OCI-LY3 (cell line): ENCODE measurements at regions not wholly inside any gene's neighbourhood (a gene's known extent, or its start where the extent isn't known, plus 50 kb on each side); places are given as distances from the start of the nearest gene placed in this dataset.

Experiments
- H2AFZ ChIP-seq: fragments of 200-600, 300-600 bp; shearing (Covaris generic); 2 replicates; pipeline ENCODE4 v1.6.0; 2014; ENCODE audit warnings: antibody characterized with exemption, low read depth, low read length
- H3K27ac ChIP-seq: fragments of 200-600, 300-600 bp; sonication (generic); 2 replicates; pipeline ENCODE4 v1.5.1; 2014; ENCODE audit warnings: mild to moderate bottlenecking, low read length, moderate library complexity, mixed read lengths
- H3K27me3 ChIP-seq: fragments of 200-600, 300-600 bp; sonication (generic); 2 replicates; pipeline ENCODE4 v1.6.1; 2014; ENCODE audit warnings: low read depth, low read length, mixed read lengths
- H3K36me3 ChIP-seq: fragments of 200-600, 300-600 bp; sonication (generic); replicated peaks from 2 replicates; pipeline ENCODE3; 2014; ENCODE audit warnings: low read depth, low read length, mixed read lengths
- H3K4me1 ChIP-seq: fragments of 300-600, 200-600 bp; sonication (generic); 2 replicates; pipeline ENCODE4 v1.6.1; 2014; ENCODE audit warnings: low read length, mixed read lengths
- H3K4me2 ChIP-seq: fragments of 200-600, 300-600 bp; sonication (generic); 2 replicates; pipeline ENCODE4 v1.6.1; 2014; ENCODE audit warnings: low read length, mixed read lengths
- H3K4me3 ChIP-seq: fragments of 300-600, 200-600 bp; sonication (generic); 2 replicates; pipeline ENCODE4 v1.5.1; 2014; ENCODE audit warnings: antibody characterized with exemption, mild to moderate bottlenecking, low read length, moderate library complexity
- H3K79me2 ChIP-seq: fragments of 300-600, 200-600 bp; shearing (Covaris generic); 2 replicates; pipeline ENCODE4 v1.6.1; 2014; ENCODE audit warnings: mild to moderate bottlenecking, low read length, mixed read lengths
- H3K9ac ChIP-seq: fragments of 300-600, 200-600 bp; shearing (Covaris generic); 2 replicates; pipeline ENCODE4 v1.6.0; 2014; ENCODE audit warnings: mild to moderate bottlenecking, low read length, moderate library complexity
- H3K9me3 ChIP-seq: fragments of 200-600, 300-600 bp; shearing (Covaris generic); 2 replicates; pipeline ENCODE4 v1.6.1; 2014; ENCODE audit warnings: low read length, mixed read lengths; ENCODE audit not compliant: insufficient read depth
- H4K20me1 ChIP-seq: fragments of 200-600, 300-600 bp; sonication (generic); 2 replicates; pipeline ENCODE4 v1.6.1; 2016; ENCODE audit warnings: low read length, mixed read lengths; ENCODE audit not compliant: insufficient read depth
- CTCF ChIP-seq: fragments of 200-600, 300-600 bp; sonication (generic); IDR thresholded peaks from 2 replicates; pipeline ENCODE4 v1.5.1; 2014; ENCODE audit warnings: antibody characterized with exemption, low read length, low read depth
- EZH2phosphoT487 ChIP-seq: fragments of 200-600 bp; shearing (Covaris generic); IDR thresholded peaks from 2 replicates; pipeline ENCODE4 v1.6.1; 2018; ENCODE audit warnings: antibody characterized with exemption, mixed run types, low read depth

- Histone ChIP-seq H3K27ac (no peak overlapping the region), H3K4me2 (no peak overlapping the region), H2AFZ (no peak overlapping the region), H3K9ac (no peak overlapping the region), H3K27me3 (no peaks in the 10 kb centered on the region), H3K79me2 (no peaks in the 10 kb centered on the region), H3K4me3 (no peak overlapping the region), H3K9me3 (no peaks in the 10 kb centered on the region), H3K36me3 (no peaks in the 10 kb centered on the region), H3K4me1 (no peaks in the 10 kb centered on the region), H4K20me1 (no peaks in the 10 kb centered on the region)
- TF ChIP-seq EZH2phosphoT487 (no peak), CTCF (no peak)
Observed at GRCh38 chr10:33777223-33777622, 442.8 kb upstream of the NRP1 start.

- TF ChIP-seq CTCF (no peak), EZH2phosphoT487 (no peak)
- H3K9me3 ChIP-seq = no peaks in the 10 kb centered on the region
- no peak overlapping the region for H3K4me2 ChIP-seq
- no peaks in the 10 kb centered on the region for H4K20me1 ChIP-seq
- no peaks in the 10 kb centered on the region for H3K36me3 ChIP-seq
- no peaks in the 10 kb centered on the region for H3K79me2 ChIP-seq
- H3K4me1 ChIP-seq = no peaks in the 10 kb centered on the region
- H3K9ac ChIP-seq = no peak overlapping the region
- no peak overlapping the region for H3K4me3 ChIP-seq
- no peak overlapping the region for H2AFZ ChIP-seq
- no peak overlapping the region for H3K27ac ChIP-seq
- H3K27me3 ChIP-seq = no peaks in the 10 kb centered on the region
Observed at GRCh38 chr10:33776419-33777070, 442.1 kb upstream of the NRP1 start.

- no peaks in the 10 kb centered on the region for H3K4me1 ChIP-seq
- no peaks in the 10 kb centered on the region for H4K20me1 ChIP-seq
- TF ChIP-seq EZH2phosphoT487 (no peak), CTCF (no peak)
- H3K9me3 ChIP-seq = no peaks in the 10 kb centered on the region
- no peak overlapping the region for H2AFZ ChIP-seq
- no peak overlapping the region for H3K4me2 ChIP-seq
- no peaks in the 10 kb centered on the region for H3K27me3 ChIP-seq
- no peaks in the 10 kb centered on the region for H3K36me3 ChIP-seq
- no peak overlapping the region for H3K9ac ChIP-seq
- H3K4me3 ChIP-seq = no peak overlapping the region
- H3K79me2 ChIP-seq = no peaks in the 10 kb centered on the region
- no peak overlapping the region for H3K27ac ChIP-seq
Observed at GRCh38 chr10:33774857-33775256, 440.4 kb upstream of the NRP1 start.

- Histone ChIP-seq H2AFZ (no peak overlapping the region), H3K9me3 (no peaks in the 10 kb centered on the region), H3K27ac (no peak overlapping the region), H3K36me3 (no peaks in the 10 kb centered on the region), H3K79me2 (no peaks in the 10 kb centered on the region), H3K9ac (no peak overlapping the region), H3K27me3 (no peaks in the 10 kb centered on the region), H3K4me3 (no peak overlapping the region), H4K20me1 (no peaks in the 10 kb centered on the region), H3K4me1 (no peaks in the 10 kb centered on the region), H3K4me2 (no peak overlapping the region)
- TF ChIP-seq CTCF (no peak), EZH2phosphoT487 (no peak)
Observed at GRCh38 chr10:33773886-33774480, 439.5 kb upstream of the NRP1 start.
